ENCODE measurements at regions not wholly inside any gene's neighbourhood (a gene's known extent, or its start where the extent isn't known, plus 50 kb on each side); places are given as distances from the start of the nearest gene placed in this dataset.

GRCh38 chr4:127505203-127505602 lies 127.6 kb upstream of the INTU start:
- TF ChIP-seq EP300 (IDR thresholded peaks at IDR 0.05) (no peak), POLR2A (IDR thresholded peaks at IDR 0.05) (no peak)
